Bronchial epithelial cell (primary cell): ENCODE measurements at regions not wholly inside any gene's neighbourhood (a gene's known extent, or its start where the extent isn't known, plus 50 kb on each side); places are given as distances from the start of the nearest gene placed in this dataset.
"Not testable (repeated sequence)": the region's sequence is repeated elsewhere in the genome, so short reads cannot be mapped to it uniquely, and the experiment has no call there.

Source experiments
- DNase-seq: peaks from one replicate; pipeline ENCODE4 v3.0.0-alpha.2; 2010; ENCODE audit warnings: low read depth
- FAIRE-seq: peaks from 2 replicates; lab custom pipeline; 2011; peaks lifted over from hg19 to GRCh38; lab: Jason Lieb, UNC
- H3K27me3 ChIP-seq: 2 replicates; pipeline ENCODE4 v1.5.1; 2011; ENCODE audit warnings: low read length; ENCODE audit not compliant: control insufficient read depth, insufficient read depth
- H3K36me3 ChIP-seq: 2 replicates; pipeline ENCODE4 v1.5.1; 2011; ENCODE audit warnings: low read length; ENCODE audit not compliant: control insufficient read depth, insufficient read depth
- H3K4me3 ChIP-seq: 2 replicates; pipeline ENCODE4 v1.5.1; 2011; ENCODE audit warnings: mild to moderate bottlenecking, low read depth, low read length, control low read depth
- CTCF ChIP-seq: IDR thresholded peaks from 2 replicates; pipeline ENCODE4 v1.5.1; 2011; ENCODE audit warnings: mild to moderate bottlenecking, moderate library complexity, low read length, control low read depth, inconsistent platforms; ENCODE audit not compliant: insufficient read depth, severe bottlenecking

- Histone ChIP-seq H3K4me3 (no peak overlapping the region), H3K36me3 (no peaks in the 10 kb centered on the region)
These were observed 192.7 kb downstream of the LRRC70 start for GRCh38 chr5:62771341-62771740.

GRCh38 chr5:62767650-62768049, 189.0 kb downstream of the LRRC70 start:
- FAIRE-seq, result no peak
- TF ChIP-seq CTCF, result no peak

More at GRCh38 chr5:62771341-62771740, 192.7 kb downstream of the LRRC70 start:
- no peaks in the 10 kb centered on the region for H3K27me3 ChIP-seq
- FAIRE-seq, result no peak
- DNase-seq, result no peak
- no peak for TF ChIP-seq CTCF

GRCh38 chr5:62767077-62767476, 188.5 kb downstream of the LRRC70 start:
- Histone ChIP-seq H3K27me3 (no peaks in the 10 kb centered on the region), H3K36me3 (no peaks in the 10 kb centered on the region), H3K4me3 (no peak overlapping the region)
- DNase-seq (no peak), FAIRE-seq (no peak)
- no peak for TF ChIP-seq CTCF

More at GRCh38 chr5:62767650-62768049, 189.0 kb downstream of the LRRC70 start:
- no peak for DNase-seq
- no peaks in the 10 kb centered on the region for H3K36me3 ChIP-seq
- no peak overlapping the region for H3K4me3 ChIP-seq
- no peaks in the 10 kb centered on the region for H3K27me3 ChIP-seq

DNA sequence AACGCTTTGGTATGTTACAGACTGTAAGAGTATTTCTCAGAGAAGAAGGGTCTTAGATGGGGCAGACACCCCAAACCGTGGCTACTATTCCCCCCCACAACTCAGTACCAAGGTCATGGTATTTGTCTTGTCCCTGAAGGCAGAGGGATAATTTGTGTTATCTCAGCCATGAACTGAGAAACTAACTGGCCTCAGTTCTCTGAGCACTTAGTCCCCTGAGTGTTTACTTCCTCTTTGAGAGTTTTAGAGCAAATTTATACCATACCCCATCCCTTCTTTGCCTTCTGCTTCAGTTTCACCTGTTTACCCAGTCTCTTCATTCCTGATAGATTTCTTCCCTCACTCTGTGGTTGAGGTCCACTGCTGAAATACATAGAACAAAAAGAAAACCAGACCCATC, 183.9 kb downstream of the LRRC70 start:
- FAIRE-seq (no peak), DNase-seq (no peak)
- no peak for TF ChIP-seq CTCF
- Histone ChIP-seq H3K36me3 (no peaks in the 10 kb centered on the region), H3K4me3 (no peak overlapping the region), H3K27me3 (no peaks in the 10 kb centered on the region)

- not testable (repeated sequence) for FAIRE-seq, H3K4me3 ChIP-seq
These were observed 179.1 kb downstream of the LRRC70 start for GRCh38 chr5:62757686-62758085.

GRCh38 chr5:62752998-62753367, 174.4 kb downstream of the LRRC70 start:
- DNase-seq, FAIRE-seq, H3K4me3 ChIP-seq: not testable (repeated sequence)

More at GRCh38 chr5:62757686-62758085, 179.1 kb downstream of the LRRC70 start:
- H3K36me3 ChIP-seq, H3K27me3 ChIP-seq, DNase-seq: not testable (repeated sequence)

DNA sequence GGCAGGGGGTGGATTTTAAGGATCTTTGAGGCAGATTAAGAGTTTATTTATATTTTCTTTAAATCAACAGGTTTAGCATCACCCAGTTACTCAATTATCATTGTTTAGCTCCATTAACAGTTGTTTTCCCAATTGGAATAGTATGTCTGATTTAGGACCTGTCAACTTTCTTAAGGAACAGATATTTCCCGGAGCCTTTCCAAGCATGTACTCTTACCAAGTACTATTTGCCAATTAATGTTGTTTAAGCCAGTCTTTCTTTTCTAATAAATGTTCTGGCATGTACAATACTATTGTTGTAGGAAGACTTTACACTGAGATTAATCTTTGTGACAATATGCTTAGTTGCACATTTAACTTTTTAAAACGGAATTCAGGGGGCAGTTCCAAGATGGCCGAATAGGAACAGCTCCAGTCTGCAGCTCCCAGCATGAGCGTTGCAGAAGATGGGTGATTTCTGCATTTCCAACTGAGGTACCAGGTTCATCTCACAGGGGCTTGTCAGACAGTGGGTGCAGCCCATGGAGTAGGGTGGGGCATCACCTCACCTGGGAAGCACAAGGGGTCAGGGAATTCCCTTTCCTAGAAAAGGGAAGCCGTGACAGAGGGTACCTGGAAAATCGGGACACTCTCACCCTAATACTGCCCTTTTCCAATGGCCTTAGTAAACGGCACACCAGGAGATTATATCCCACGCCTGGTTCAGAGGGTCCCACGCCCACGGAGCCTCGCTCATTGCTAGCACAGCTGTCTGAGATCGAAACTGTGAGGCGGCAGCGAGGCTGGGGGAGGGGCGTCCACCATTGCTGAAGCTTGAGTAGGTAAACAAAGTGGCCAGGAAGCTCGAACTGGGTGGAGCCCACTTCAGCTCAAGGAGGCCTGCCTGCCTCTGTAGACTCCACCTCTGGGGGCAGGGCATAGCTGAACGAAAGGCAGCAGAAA, 173.7 kb downstream of the LRRC70 start:
- H3K36me3 ChIP-seq, H3K27me3 ChIP-seq, DNase-seq, H3K4me3 ChIP-seq, FAIRE-seq: not testable (repeated sequence)

More at GRCh38 chr5:62752998-62753367, 174.4 kb downstream of the LRRC70 start:
- H3K36me3 ChIP-seq, H3K27me3 ChIP-seq: not testable (repeated sequence)
